ENCODE measurements at regions not wholly inside any gene's neighbourhood (a gene's known extent, or its start where the extent isn't known, plus 50 kb on each side); places are given as distances from the start of the nearest gene placed in this dataset.
"Not testable (repeated sequence)": the region's sequence is repeated elsewhere in the genome, so short reads cannot be mapped to it uniquely, and the experiment has no call there.

DNA sequence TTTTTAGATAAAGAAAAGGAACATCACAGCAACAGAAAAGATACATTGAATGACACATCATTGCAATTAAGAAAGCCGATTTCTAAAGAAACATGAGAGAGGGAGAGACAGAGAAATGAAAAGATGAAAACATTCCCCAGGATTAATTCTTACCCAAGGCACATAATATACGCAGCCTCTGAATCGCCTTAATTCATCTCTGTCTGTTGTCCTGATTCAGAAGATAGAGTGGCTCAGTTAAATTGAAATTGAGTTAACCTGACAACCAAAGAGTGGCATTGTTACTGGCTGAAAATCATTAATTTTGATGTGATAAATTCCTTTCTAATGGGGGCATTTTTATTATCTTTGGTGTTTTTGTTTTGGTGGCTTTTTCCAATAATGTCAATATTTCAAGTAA, 701.9 kb downstream of the EDEM1 start:
- ChIA-PET POLR2A (no interaction called here), CTCF (no interaction called here)
- Mint-ChIP-seq H3K27me3 (ENCODE audit: low read depth) (no peaks in the 10 kb centered on the region), H3K9me3 (ENCODE audit: insufficient read depth) (no peaks in the 10 kb centered on the region), H3K4me3 (no peak overlapping the region), H3K36me3 (ENCODE audit: low read depth) (no peaks in the 10 kb centered on the region), H3K4me1 (ENCODE audit: low read depth) (no peaks in the 10 kb centered on the region), H3K27ac (no peak overlapping the region)
- no peak for ATAC-seq
- DNase-seq: no peak

DNA sequence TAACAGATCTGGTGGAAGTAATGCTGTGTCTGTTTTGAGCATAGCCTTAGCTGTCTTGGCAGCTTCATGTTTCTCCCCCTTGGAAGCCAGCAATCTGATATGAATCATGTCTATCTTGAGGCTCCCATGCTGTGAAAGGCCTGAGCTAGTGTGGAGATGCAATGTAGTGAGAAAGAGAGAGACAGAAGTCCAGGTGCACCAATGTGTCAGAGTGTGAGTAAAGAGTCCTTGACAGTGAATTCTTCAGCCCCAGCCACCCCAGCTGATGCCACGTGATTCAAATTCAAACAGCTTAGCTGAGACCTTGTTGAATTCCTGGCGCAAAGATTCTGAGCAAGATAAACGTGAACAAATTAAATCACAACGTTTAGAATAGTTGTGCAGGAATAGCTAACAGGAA, 704.2 kb downstream of the EDEM1 start:
- ChIA-PET CTCF (no interaction called here), POLR2A (no interaction called here)
- DNase-seq (no peak), ATAC-seq (no peak)
- H3K4me3 Mint-ChIP-seq: no peak overlapping the region
- H3K27me3 Mint-ChIP-seq (ENCODE audit: low read depth): no peaks in the 10 kb centered on the region
- H3K9me3 Mint-ChIP-seq (ENCODE audit: insufficient read depth): no peaks in the 10 kb centered on the region
- no peaks in the 10 kb centered on the region for H3K36me3 Mint-ChIP-seq (ENCODE audit: low read depth)
- H3K4me1 Mint-ChIP-seq (ENCODE audit: low read depth): no peaks in the 10 kb centered on the region
- no peak overlapping the region for H3K27ac Mint-ChIP-seq

DNA sequence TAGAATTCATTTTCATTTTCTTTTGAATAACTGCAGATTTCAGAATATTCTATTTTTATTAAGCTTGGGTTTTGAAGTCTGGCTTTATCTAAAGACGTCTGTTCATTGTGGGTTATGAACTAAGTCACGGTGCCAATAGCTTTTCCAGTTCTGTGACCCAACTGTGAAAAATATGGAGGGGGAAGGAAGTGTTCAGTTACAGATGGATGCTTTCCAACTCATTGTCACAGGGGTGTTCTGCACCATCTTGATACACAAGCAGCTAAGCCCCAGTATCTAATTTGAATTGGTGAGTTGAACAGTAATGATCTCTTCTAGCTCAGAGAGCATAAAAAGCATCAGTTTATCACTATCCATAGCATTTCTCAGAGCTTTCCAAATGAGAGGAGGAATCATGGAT, 710.6 kb downstream of the EDEM1 start:
- Mint-ChIP-seq H3K27me3 (ENCODE audit: low read depth) (no peaks in the 10 kb centered on the region), H3K9me3 (ENCODE audit: insufficient read depth) (no peaks in the 10 kb centered on the region), H3K4me3 (no peak overlapping the region), H3K4me1 (ENCODE audit: low read depth) (no peaks in the 10 kb centered on the region), H3K36me3 (ENCODE audit: low read depth) (no peaks in the 10 kb centered on the region), H3K27ac (no peak overlapping the region)
- ChIA-PET CTCF (no interaction called here), POLR2A (no interaction called here)
- DNase-seq (no peak), ATAC-seq (no peak)

DNA sequence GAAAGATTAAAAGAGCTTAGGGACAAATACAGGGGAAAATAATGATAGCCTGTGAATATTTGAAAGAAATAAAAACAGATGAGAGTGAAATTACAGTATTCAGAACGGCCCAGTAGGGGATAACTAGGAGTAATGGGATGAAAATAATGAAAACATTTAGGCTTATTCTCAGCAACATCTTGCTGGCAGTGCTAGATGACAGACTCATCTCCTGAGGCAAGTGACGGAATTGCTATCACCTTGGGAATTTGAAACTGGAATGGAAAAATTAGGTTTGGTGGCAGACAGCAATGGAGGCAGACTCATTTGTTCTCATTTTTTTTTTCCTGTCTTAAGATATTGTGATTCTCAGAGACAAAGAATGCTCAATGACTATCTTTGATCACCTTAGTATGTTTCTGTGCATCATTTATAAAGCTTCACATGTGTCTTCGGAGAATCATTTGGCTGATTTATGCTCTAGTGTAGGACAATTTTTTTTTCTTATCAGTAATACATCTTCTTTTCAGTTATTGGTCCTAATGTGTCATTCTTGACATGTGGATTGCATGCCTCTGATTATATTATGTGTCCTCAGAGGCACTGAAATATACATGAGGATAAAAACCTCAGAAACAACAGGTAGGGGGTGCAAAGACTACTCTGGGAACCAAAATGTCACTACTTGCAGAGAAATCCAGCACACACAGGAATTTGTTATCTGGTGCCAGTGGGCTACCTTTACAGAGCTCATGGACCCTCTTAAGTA, 711.7 kb downstream of the EDEM1 start:
- Mint-ChIP-seq H3K4me3 (no peak overlapping the region), H3K4me1 (ENCODE audit: low read depth) (no peaks in the 10 kb centered on the region), H3K27ac (no peak overlapping the region), H3K9me3 (ENCODE audit: insufficient read depth) (no peaks in the 10 kb centered on the region), H3K27me3 (ENCODE audit: low read depth) (no peaks in the 10 kb centered on the region), H3K36me3 (ENCODE audit: low read depth) (no peaks in the 10 kb centered on the region)
- no peak for DNase-seq
- POLR2A ChIA-PET: no interaction called here
- ATAC-seq: no peak
- CTCF ChIA-PET: no interaction called here

DNA sequence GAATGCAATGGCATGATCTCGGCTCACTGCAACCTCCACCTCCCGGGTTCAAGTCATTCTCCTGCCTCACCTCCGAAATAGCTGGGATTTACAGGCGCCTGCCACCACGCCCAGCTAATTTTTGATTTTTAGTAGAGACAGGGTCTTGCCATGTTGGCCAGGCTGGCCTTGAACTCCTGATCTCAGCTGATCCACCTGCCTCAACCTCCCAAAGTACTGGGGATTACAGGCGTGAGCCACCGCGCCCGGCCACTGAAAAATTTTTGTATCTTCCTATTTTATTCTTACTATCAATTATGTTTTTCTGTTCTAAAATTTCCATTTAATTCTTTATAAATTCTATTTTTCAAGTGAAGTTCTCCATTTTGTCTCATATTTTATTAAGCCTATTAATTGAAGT, 730.4 kb downstream of the EDEM1 start:
- ChIA-PET CTCF (no interaction called here), POLR2A (no interaction called here)
- no peak overlapping the region for H3K27ac Mint-ChIP-seq
- no peaks in the 10 kb centered on the region for H3K36me3 Mint-ChIP-seq (ENCODE audit: low read depth)
- no peak for DNase-seq
- H3K9me3 Mint-ChIP-seq (ENCODE audit: insufficient read depth): peaks cover 17% of the 10 kb centered on the region
- H3K27me3 Mint-ChIP-seq (ENCODE audit: low read depth): no peaks in the 10 kb centered on the region
- no peak overlapping the region for H3K4me3 Mint-ChIP-seq
- no peak for ATAC-seq
- H3K4me1 Mint-ChIP-seq (ENCODE audit: low read depth): no peaks in the 10 kb centered on the region

DNA sequence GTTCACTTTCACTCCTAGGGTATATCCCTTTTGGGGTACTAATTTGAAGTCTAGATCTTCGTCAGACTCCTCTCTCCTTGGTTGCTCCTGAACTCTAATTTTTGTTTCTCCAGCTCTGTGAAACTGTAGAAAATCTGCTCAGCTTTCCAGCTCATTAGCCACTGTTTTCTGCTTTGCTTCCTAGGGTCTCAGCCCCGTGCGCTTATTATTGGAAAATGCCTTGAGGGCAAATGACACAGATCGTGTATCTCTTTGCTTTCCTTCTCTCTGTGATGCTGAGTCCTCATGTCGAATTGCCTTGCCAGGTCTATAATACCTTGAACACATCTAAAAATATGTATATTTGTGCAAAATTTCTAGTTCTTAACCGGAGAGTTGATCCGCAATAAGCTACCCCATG, 731.1 kb downstream of the EDEM1 start:
- peaks cover 17% of the 10 kb centered on the region for H3K9me3 Mint-ChIP-seq (ENCODE audit: insufficient read depth)
- no peaks in the 10 kb centered on the region for H3K36me3 Mint-ChIP-seq (ENCODE audit: low read depth)
- ChIA-PET CTCF (no interaction called here), POLR2A (no interaction called here)
- H3K27me3 Mint-ChIP-seq (ENCODE audit: low read depth): no peaks in the 10 kb centered on the region
- ATAC-seq (no peak), DNase-seq (no peak)
- no peaks in the 10 kb centered on the region for H3K4me1 Mint-ChIP-seq (ENCODE audit: low read depth)
- no peak overlapping the region for H3K4me3 Mint-ChIP-seq
- H3K27ac Mint-ChIP-seq: no peak overlapping the region

DNA sequence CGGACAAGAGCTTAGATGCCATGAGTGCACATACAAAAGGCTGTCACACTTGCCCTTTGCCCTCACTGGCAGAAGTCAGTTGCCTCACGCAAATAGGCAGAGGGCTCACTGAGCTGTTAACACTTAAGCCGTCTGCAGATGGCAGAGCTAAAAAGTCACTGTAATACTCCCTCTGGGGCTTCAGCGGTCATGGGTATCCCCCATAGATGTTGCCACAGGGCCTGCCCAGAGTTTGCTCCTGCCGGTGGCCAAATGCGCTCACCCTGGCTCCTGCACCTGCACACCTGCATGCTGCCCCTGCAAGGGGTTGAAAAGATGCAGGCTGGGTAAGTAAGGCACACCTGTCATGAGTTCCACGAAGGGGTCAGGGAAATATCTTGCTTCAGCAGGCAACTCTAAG, 741.5 kb downstream of the EDEM1 start:
- Mint-ChIP-seq H3K9me3 (ENCODE audit: insufficient read depth) (peaks cover 7% of the 10 kb centered on the region), H3K27ac (no peak overlapping the region), H3K4me1 (ENCODE audit: low read depth) (no peaks in the 10 kb centered on the region), H3K27me3 (ENCODE audit: low read depth) (no peaks in the 10 kb centered on the region), H3K4me3 (no peak overlapping the region), H3K36me3 (ENCODE audit: low read depth) (no peaks in the 10 kb centered on the region)
- POLR2A ChIA-PET: no interaction called here
- no peak for ATAC-seq
- CTCF ChIA-PET: no interaction called here
- no peak for DNase-seq

DNA sequence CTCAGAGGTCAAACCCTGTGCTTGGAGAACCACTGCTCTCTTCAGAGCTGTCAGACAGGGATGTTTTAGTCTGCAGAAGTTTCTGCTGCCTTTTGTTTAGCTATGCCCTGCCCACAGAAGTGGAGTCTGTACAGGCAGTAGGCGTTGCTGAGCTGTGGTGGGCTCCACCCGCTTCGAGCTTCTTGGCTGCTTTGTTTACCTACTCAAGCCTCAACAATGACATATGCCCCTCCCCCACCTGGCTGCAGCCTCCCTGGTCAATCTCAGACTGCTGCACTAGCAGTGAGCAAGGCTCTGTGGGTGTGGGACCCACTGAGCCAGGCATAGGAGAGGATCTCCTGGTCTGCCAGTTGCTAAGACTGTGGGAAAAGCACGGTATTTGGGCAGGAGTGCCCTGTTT, 756.6 kb downstream of the EDEM1 start:
- H3K27ac Mint-ChIP-seq; H3K27me3 Mint-ChIP-seq (ENCODE audit: low read depth); H3K4me3 Mint-ChIP-seq; POLR2A ChIA-PET; ATAC-seq; DNase-seq; H3K36me3 Mint-ChIP-seq (ENCODE audit: low read depth); CTCF ChIA-PET; H3K4me1 Mint-ChIP-seq (ENCODE audit: low read depth); H3K9me3 Mint-ChIP-seq (ENCODE audit: insufficient read depth): not testable (repeated sequence)

DNA sequence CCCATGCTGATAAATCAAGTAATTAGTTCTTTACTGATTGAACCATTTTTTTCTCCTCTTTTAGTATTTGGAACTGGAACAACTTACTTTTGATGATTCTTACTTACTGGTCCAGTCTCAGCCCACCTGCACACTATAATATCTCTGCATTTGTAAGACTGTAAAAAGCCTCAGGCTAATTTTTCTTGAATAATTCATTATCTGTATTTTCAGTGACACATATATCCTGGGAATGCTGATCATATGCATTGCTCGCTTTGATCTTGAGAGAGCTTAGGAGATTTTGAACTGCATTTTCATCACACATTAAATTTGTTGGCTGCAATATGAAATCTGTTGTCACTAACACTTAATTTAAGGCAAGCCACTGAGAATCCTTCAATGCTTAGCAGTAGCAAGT, 760.6 kb downstream of the EDEM1 start:
- H3K9me3 Mint-ChIP-seq (ENCODE audit: insufficient read depth): no peaks in the 10 kb centered on the region
- ATAC-seq: no peak

DNA sequence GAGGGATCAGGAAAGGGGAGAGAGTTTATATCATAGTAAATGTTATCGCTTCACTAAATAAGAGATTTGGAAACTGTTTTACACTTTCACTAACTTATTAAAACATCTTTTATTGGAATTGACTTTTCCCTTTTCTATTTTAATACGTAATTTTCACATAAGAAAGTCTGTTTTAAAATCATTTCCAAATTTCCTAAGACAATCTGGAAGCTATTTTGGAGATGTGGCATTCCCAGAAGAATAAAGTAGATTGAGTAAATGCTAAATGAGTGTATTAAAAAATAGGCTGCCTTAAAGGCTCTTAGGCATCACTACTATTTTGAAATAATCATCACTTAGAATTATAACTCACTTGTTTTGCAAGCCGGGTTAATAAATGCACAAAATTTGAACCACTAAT, 763.5 kb downstream of the EDEM1 start:
- Mint-ChIP-seq H3K27ac (no peak overlapping the region), H3K4me1 (ENCODE audit: low read depth) (no peaks in the 10 kb centered on the region), H3K36me3 (ENCODE audit: low read depth) (no peaks in the 10 kb centered on the region), H3K27me3 (ENCODE audit: low read depth) (no peaks in the 10 kb centered on the region), H3K4me3 (no peak overlapping the region), H3K9me3 (ENCODE audit: insufficient read depth) (peaks cover 4% of the 10 kb centered on the region)
- ATAC-seq (no peak), DNase-seq (no peak)
- CTCF ChIA-PET: no interaction called here
- POLR2A ChIA-PET: no interaction called here

More for the DNA sequence above, 760.6 kb downstream of the EDEM1 start:
- H3K36me3 Mint-ChIP-seq (ENCODE audit: low read depth): no peaks in the 10 kb centered on the region
- H3K27ac Mint-ChIP-seq: no peak overlapping the region
- H3K4me3 Mint-ChIP-seq: no peak overlapping the region
- no peak for DNase-seq
- no peaks in the 10 kb centered on the region for H3K4me1 Mint-ChIP-seq (ENCODE audit: low read depth)
- ChIA-PET POLR2A (no interaction called here), CTCF (no interaction called here)
- no peaks in the 10 kb centered on the region for H3K27me3 Mint-ChIP-seq (ENCODE audit: low read depth)

DNA sequence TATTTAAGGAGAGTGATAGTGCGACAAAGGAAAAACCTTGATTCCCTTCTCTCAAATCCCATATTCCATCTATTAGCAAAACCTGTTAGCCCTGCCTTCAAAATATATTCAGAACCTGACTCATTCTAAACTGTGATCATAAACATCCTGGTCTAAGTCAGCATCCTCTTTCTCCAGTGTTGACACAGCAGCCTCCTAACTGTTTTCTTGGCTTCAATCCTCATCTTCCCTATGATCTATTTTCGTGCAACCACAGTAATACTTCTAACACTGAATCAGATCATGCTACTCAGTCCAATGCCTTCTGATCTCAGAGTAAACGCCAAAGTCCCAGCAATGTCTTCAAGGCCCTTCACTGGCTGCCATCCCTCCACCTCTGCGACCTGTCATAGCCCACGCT, 785.1 kb downstream of the EDEM1 start:
- no peaks in the 10 kb centered on the region for H3K36me3 Mint-ChIP-seq (ENCODE audit: low read depth)
- no peaks in the 10 kb centered on the region for H3K9me3 Mint-ChIP-seq (ENCODE audit: insufficient read depth)
- no peak overlapping the region for H3K4me3 Mint-ChIP-seq
- no peak for DNase-seq
- H3K4me1 Mint-ChIP-seq (ENCODE audit: low read depth): no peaks in the 10 kb centered on the region
- H3K27me3 Mint-ChIP-seq (ENCODE audit: low read depth): no peaks in the 10 kb centered on the region
- POLR2A ChIA-PET: no interaction called here
- H3K27ac Mint-ChIP-seq: no peak overlapping the region
- CTCF ChIA-PET: no interaction called here
- no peak for ATAC-seq

DNA sequence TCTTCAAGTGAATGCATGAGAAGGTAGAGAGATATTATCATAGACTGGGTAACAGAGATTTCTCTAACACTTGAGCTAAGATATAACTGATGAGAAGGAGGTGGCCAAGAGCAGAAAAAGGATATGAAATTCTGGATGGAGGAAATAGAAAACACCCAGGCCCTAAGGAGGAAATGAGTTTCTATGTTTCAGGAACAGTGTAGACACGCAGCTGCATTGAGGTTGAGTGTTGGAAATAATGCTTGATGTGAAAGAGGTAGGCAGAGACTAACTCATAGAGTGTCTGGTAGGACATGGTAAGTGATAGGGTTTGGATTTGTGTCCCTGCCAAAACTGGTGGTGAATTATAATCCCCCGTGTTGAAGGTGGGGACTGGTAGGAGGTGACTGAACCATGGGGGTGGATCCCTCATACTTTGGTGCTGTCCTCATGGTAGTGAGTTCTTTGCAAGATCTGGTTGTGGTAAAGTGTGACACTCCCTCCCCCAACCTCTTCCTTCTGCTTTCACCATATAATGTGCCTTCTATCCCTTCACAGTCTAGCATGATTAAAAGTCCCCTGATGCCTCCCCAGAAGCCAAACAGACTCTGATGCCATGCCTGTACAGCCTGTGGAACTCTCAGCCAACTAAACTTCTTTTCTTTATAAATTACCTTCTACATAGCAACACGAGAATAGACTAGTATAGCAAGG, 787.3 kb downstream of the EDEM1 start:
- CTCF ChIA-PET: no interaction called here
- Mint-ChIP-seq H3K27ac (no peak overlapping the region), H3K4me1 (ENCODE audit: low read depth) (no peaks in the 10 kb centered on the region), H3K4me3 (no peak overlapping the region), H3K27me3 (ENCODE audit: low read depth) (no peaks in the 10 kb centered on the region), H3K36me3 (ENCODE audit: low read depth) (no peaks in the 10 kb centered on the region), H3K9me3 (ENCODE audit: insufficient read depth) (no peaks in the 10 kb centered on the region)
- no peak for DNase-seq
- POLR2A ChIA-PET: no interaction called here
- no peak for ATAC-seq

DNA sequence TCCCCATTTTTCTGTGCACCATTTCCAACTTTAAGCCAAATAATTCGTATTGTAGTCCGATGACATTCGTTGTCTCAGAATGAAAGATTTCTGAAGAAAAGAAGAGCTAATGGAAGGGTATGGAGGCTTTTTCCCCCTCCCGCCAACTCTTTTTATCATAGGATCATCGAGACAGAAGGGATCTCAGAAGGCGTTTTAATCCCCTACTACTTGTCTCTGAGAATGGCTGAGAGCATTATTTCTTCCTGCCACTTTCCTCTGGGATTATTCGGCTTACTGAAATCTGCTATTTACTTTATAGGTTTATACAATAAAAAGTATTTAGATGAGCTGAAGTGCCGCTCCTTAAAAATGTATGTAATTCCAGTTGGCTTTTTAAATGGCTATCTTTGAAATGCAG, 789.8 kb downstream of the EDEM1 start:
- Mint-ChIP-seq H3K9me3 (ENCODE audit: insufficient read depth) (peaks cover 8% of the 10 kb centered on the region), H3K27me3 (ENCODE audit: low read depth) (no peaks in the 10 kb centered on the region), H3K4me1 (ENCODE audit: low read depth) (no peaks in the 10 kb centered on the region), H3K4me3 (no peak overlapping the region), H3K36me3 (ENCODE audit: low read depth) (no peaks in the 10 kb centered on the region), H3K27ac (no peak overlapping the region)
- DNase-seq: no peak
- no peak for ATAC-seq
- ChIA-PET CTCF (no interaction called here), POLR2A (no interaction called here)
